ENCODE measurements at regions not wholly inside any gene's neighbourhood (a gene's known extent, or its start where the extent isn't known, plus 50 kb on each side); places are given as distances from the start of the nearest gene placed in this dataset.
"Not testable (repeated sequence)": the region's sequence is repeated elsewhere in the genome, so short reads cannot be mapped to it uniquely, and the experiment has no call there.

GRCh38 chr11:13128354-13128753, 119.2 kb downstream of the RASSF10 start:
- Histone ChIP-seq H3K27ac (ENCODE audit: low read depth, low read length) (no peak overlapping the region), H3K9me3 (ENCODE audit: control insufficient read depth in 5 of 5, low read length in 5 of 5) (peaks cover 0 to 5% (median 0%) of the 10 kb centered on the region in 5 donors), H3K36me3 (ENCODE audit: control insufficient read depth in 5 of 5, insufficient read depth in 5 of 5, low read length in 5 of 5) (no peaks in the 10 kb centered on the region), H3K4me1 (ENCODE audit: control insufficient read depth in 5 of 5, insufficient read depth in 5 of 5, low read length in 5 of 5) (no peaks in the 10 kb centered on the region), H3K4me3 (ENCODE audit: low read depth in 1 of 5, low read length in 5 of 5) (no peak overlapping the region), H3K27me3 (ENCODE audit: control insufficient read depth in 5 of 5, insufficient read depth in 4 of 5, low read length in 5 of 5) (no peaks in the 10 kb centered on the region), H3K9ac (ENCODE audit: low read length in 5 of 5) (no peak overlapping the region)

- Histone ChIP-seq H3K36me3 (ENCODE audit: control insufficient read depth in 5 of 5, insufficient read depth in 5 of 5, low read length in 5 of 5) (no peaks in the 10 kb centered on the region), H3K9ac (ENCODE audit: low read length in 5 of 5) (no peak overlapping the region), H3K4me1 (ENCODE audit: control insufficient read depth in 5 of 5, insufficient read depth in 5 of 5, low read length in 5 of 5) (peaks cover 0 to 13% (median 0%) of the 10 kb centered on the region in 5 donors), H3K27ac (ENCODE audit: low read depth, low read length) (no peak overlapping the region), H3K9me3 (ENCODE audit: control insufficient read depth in 5 of 5, low read length in 5 of 5) (peaks cover 0 to 5% (median 0%) of the 10 kb centered on the region in 5 donors), H3K4me3 (ENCODE audit: low read depth in 1 of 5, low read length in 5 of 5) (no peak overlapping the region), H3K27me3 (ENCODE audit: control insufficient read depth in 5 of 5, insufficient read depth in 4 of 5, low read length in 5 of 5) (no peaks in the 10 kb centered on the region)
Measured at GRCh38 chr11:13134066-13134465, 125.0 kb downstream of the RASSF10 start.

GRCh38 chr11:13134886-13135285, 125.8 kb downstream of the RASSF10 start:
- Histone ChIP-seq H3K9ac (ENCODE audit: low read length in 5 of 5) (no peak overlapping the region), H3K36me3 (ENCODE audit: control insufficient read depth in 5 of 5, insufficient read depth in 5 of 5, low read length in 5 of 5) (no peaks in the 10 kb centered on the region), H3K4me3 (ENCODE audit: low read depth in 1 of 5, low read length in 5 of 5) (no peak overlapping the region), H3K9me3 (ENCODE audit: control insufficient read depth in 5 of 5, low read length in 5 of 5) (peaks cover 0 to 5% (median 0%) of the 10 kb centered on the region in 5 donors), H3K27me3 (ENCODE audit: control insufficient read depth in 5 of 5, insufficient read depth in 4 of 5, low read length in 5 of 5) (peaks cover 0 to 3% (median 0%) of the 10 kb centered on the region in 5 donors), H3K27ac (ENCODE audit: low read depth, low read length) (no peak overlapping the region), H3K4me1 (ENCODE audit: control insufficient read depth in 5 of 5, insufficient read depth in 5 of 5, low read length in 5 of 5) (peaks cover 0 to 13% (median 0%) of the 10 kb centered on the region in 5 donors)

- peaks cover 0 to 13% (median 0%) of the 10 kb centered on the region in 5 donors for H3K4me1 ChIP-seq (ENCODE audit: control insufficient read depth in 5 of 5, insufficient read depth in 5 of 5, low read length in 5 of 5)
- H3K9me3 ChIP-seq (ENCODE audit: control insufficient read depth in 5 of 5, low read length in 5 of 5), result peaks cover 0 to 5% (median 0%) of the 10 kb centered on the region in 5 donors
- H3K36me3 ChIP-seq (ENCODE audit: control insufficient read depth in 5 of 5, insufficient read depth in 5 of 5, low read length in 5 of 5), result no peaks in the 10 kb centered on the region
- peaks cover 0 to 4% (median 0%) of the 10 kb centered on the region in 5 donors for H3K27me3 ChIP-seq (ENCODE audit: control insufficient read depth in 5 of 5, insufficient read depth in 4 of 5, low read length in 5 of 5)
- H3K9ac ChIP-seq (ENCODE audit: low read length in 5 of 5), result no peak overlapping the region
- H3K27ac ChIP-seq (ENCODE audit: low read depth, low read length), result no peak overlapping the region
- no peak overlapping the region for H3K4me3 ChIP-seq (ENCODE audit: low read depth in 1 of 5, low read length in 5 of 5)
Measured at GRCh38 chr11:13135385-13136271, 126.5 kb downstream of the RASSF10 start.

GRCh38 chr11:13136272-13136596, 127.1 kb downstream of the RASSF10 start:
- no peaks in the 10 kb centered on the region for H3K36me3 ChIP-seq (ENCODE audit: control insufficient read depth in 5 of 5, insufficient read depth in 5 of 5, low read length in 5 of 5)
- no peak overlapping the region for H3K9ac ChIP-seq (ENCODE audit: low read length in 5 of 5)
- peaks cover 0 to 6% (median 0%) of the 10 kb centered on the region in 5 donors for H3K27me3 ChIP-seq (ENCODE audit: control insufficient read depth in 5 of 5, insufficient read depth in 4 of 5, low read length in 5 of 5)
- no peak overlapping the region for H3K27ac ChIP-seq (ENCODE audit: low read depth, low read length)
- peaks cover 0 to 13% (median 0%) of the 10 kb centered on the region in 5 donors for H3K4me1 ChIP-seq (ENCODE audit: control insufficient read depth in 5 of 5, insufficient read depth in 5 of 5, low read length in 5 of 5)
- H3K9me3 ChIP-seq (ENCODE audit: control insufficient read depth in 5 of 5, low read length in 5 of 5), result peaks cover 0 to 5% (median 0%) of the 10 kb centered on the region in 5 donors
- no peak overlapping the region for H3K4me3 ChIP-seq (ENCODE audit: low read depth in 1 of 5, low read length in 5 of 5)

- H3K4me3 ChIP-seq (ENCODE audit: low read depth in 1 of 5, low read length in 5 of 5), result no peak overlapping the region
- H3K4me1 ChIP-seq (ENCODE audit: control insufficient read depth in 5 of 5, insufficient read depth in 5 of 5, low read length in 5 of 5), result peaks cover 0 to 22% (median 0%) of the 10 kb centered on the region in 5 donors
- no peak overlapping the region for H3K27ac ChIP-seq (ENCODE audit: low read depth, low read length)
- H3K27me3 ChIP-seq (ENCODE audit: control insufficient read depth in 5 of 5, insufficient read depth in 4 of 5, low read length in 5 of 5), result peaks cover 0 to 6% (median 0%) of the 10 kb centered on the region in 5 donors
- H3K9ac ChIP-seq (ENCODE audit: low read length in 5 of 5), result no peak overlapping the region
- no peaks in the 10 kb centered on the region for H3K36me3 ChIP-seq (ENCODE audit: control insufficient read depth in 5 of 5, insufficient read depth in 5 of 5, low read length in 5 of 5)
- no peaks in the 10 kb centered on the region for H3K9me3 ChIP-seq (ENCODE audit: control insufficient read depth in 5 of 5, low read length in 5 of 5)
Measured at GRCh38 chr11:13137844-13138301, 128.8 kb downstream of the RASSF10 start.

GRCh38 chr11:13139085-13139484, 130.0 kb downstream of the RASSF10 start:
- not testable (repeated sequence) for H3K9me3 ChIP-seq (ENCODE audit: control insufficient read depth in 5 of 5, low read length in 5 of 5); H3K27ac ChIP-seq (ENCODE audit: low read depth, low read length); H3K9ac ChIP-seq (ENCODE audit: low read length in 5 of 5); H3K36me3 ChIP-seq (ENCODE audit: control insufficient read depth in 5 of 5, insufficient read depth in 5 of 5, low read length in 5 of 5); H3K4me3 ChIP-seq (ENCODE audit: low read depth in 1 of 5, low read length in 5 of 5); H3K27me3 ChIP-seq (ENCODE audit: control insufficient read depth in 5 of 5, insufficient read depth in 4 of 5, low read length in 5 of 5)
- H3K4me1 ChIP-seq (ENCODE audit: control insufficient read depth in 5 of 5, insufficient read depth in 5 of 5, low read length in 5 of 5), result peaks cover 0 to 25% (median 0%) of the 10 kb centered on the region in 5 donors

GRCh38 chr11:13140028-13140870, 131.1 kb downstream of the RASSF10 start:
- H3K9ac ChIP-seq (ENCODE audit: low read length in 5 of 5), result no peak overlapping the region
- peaks cover 0 to 6% (median 0%) of the 10 kb centered on the region in 5 donors for H3K27me3 ChIP-seq (ENCODE audit: control insufficient read depth in 5 of 5, insufficient read depth in 4 of 5, low read length in 5 of 5)
- no peaks in the 10 kb centered on the region for H3K36me3 ChIP-seq (ENCODE audit: control insufficient read depth in 5 of 5, insufficient read depth in 5 of 5, low read length in 5 of 5)
- H3K27ac ChIP-seq (ENCODE audit: low read depth, low read length), result no peak overlapping the region
- no peaks in the 10 kb centered on the region for H3K9me3 ChIP-seq (ENCODE audit: control insufficient read depth in 5 of 5, low read length in 5 of 5)
- peaks cover 0 to 25% (median 0%) of the 10 kb centered on the region in 5 donors for H3K4me1 ChIP-seq (ENCODE audit: control insufficient read depth in 5 of 5, insufficient read depth in 5 of 5, low read length in 5 of 5)
- H3K4me3 ChIP-seq (ENCODE audit: low read depth in 1 of 5, low read length in 5 of 5), result no peak overlapping the region

- Histone ChIP-seq H3K27me3 (ENCODE audit: control insufficient read depth in 5 of 5, insufficient read depth in 4 of 5, low read length in 5 of 5) (peaks cover 0 to 6% (median 0%) of the 10 kb centered on the region in 5 donors), H3K4me1 (ENCODE audit: control insufficient read depth in 5 of 5, insufficient read depth in 5 of 5, low read length in 5 of 5) (peaks cover 0 to 18% (median 0%) of the 10 kb centered on the region in 5 donors)
Measured at GRCh38 chr11:13140873-13141655, 131.9 kb downstream of the RASSF10 start.

More at GRCh38 chr11:13140873-13141655, 131.9 kb downstream of the RASSF10 start:
- no peaks in the 10 kb centered on the region for H3K36me3 ChIP-seq (ENCODE audit: control insufficient read depth in 5 of 5, insufficient read depth in 5 of 5, low read length in 5 of 5)
- no peak overlapping the region for H3K27ac ChIP-seq (ENCODE audit: low read depth, low read length)
- no peak overlapping the region for H3K4me3 ChIP-seq (ENCODE audit: low read depth in 1 of 5, low read length in 5 of 5)
- H3K9me3 ChIP-seq (ENCODE audit: control insufficient read depth in 5 of 5, low read length in 5 of 5), result no peaks in the 10 kb centered on the region
- H3K9ac ChIP-seq (ENCODE audit: low read length in 5 of 5), result no peak overlapping the region

Measured in subcutaneous abdominal adipose tissue (tissue), 5 donors.